GM23338 (cell line): ENCODE measurements at regions not wholly inside any gene's neighbourhood (a gene's known extent, or its start where the extent isn't known, plus 50 kb on each side); places are given as distances from the start of the nearest gene placed in this dataset.

ENCODE experiments used
- ATAC-seq: fragments of 200-7000 bp; cut with Tn5 transposase; 3 replicates; pipeline ENCODE4 v1.9.1; 2020
- DNase-seq: peaks from one replicate; pipeline ENCODE4 v3.0.0-alpha.2; 2015; ENCODE audit warnings: low spot score
- H2AFZ ChIP-seq: fragments of 200-600 bp; sonication (generic); 2 replicates; pipeline ENCODE4 v1.8.0; 2016; ENCODE audit warnings: antibody characterized with exemption, mild to moderate bottlenecking, moderate library complexity
- H3F3A ChIP-seq: fragments of 200-600 bp; sonication (generic); replicated peaks from 2 replicates; pipeline ENCODE4 v1.8.0; 2017; ENCODE audit warnings: antibody characterized with exemption, mixed run types, low read depth
- H3K27ac ChIP-seq: fragments of 200-600 bp; sonication (generic); 2 replicates; pipeline ENCODE4 v1.6.1; 2016; ENCODE audit warnings: low read depth
- H3K27me3 ChIP-seq: fragments of 200-600 bp; sonication (generic); 2 replicates; pipeline ENCODE4 v1.8.0; 2016; ENCODE audit warnings: mild to moderate bottlenecking, mixed run types, moderate library complexity; ENCODE audit not compliant: insufficient read depth
- H3K36me3 ChIP-seq: fragments of 200-600 bp; sonication (generic); 2 replicates; pipeline ENCODE4 v1.8.0; 2016; ENCODE audit warnings: mild to moderate bottlenecking; ENCODE audit not compliant: insufficient read depth
- H3K4me1 ChIP-seq: fragments of 200-600 bp; sonication (generic); 2 replicates; pipeline ENCODE4 v1.8.0; 2016; ENCODE audit warnings: mild to moderate bottlenecking, moderate library complexity; ENCODE audit not compliant: insufficient read depth
- H3K4me2 ChIP-seq: fragments of 200-600 bp; sonication (generic); 2 replicates; pipeline ENCODE4 v1.7.1; 2017; ENCODE audit warnings: mixed run types
- H3K4me3 ChIP-seq: fragments of 200-600 bp; sonication (generic); 2 replicates; pipeline ENCODE4 v1.6.1; 2016; ENCODE audit warnings: mixed run types
- H3K79me2 ChIP-seq: fragments of 200-600 bp; sonication (generic); replicated peaks from 2 replicates; pipeline ENCODE4 v1.8.0; 2017; ENCODE audit warnings: mild to moderate bottlenecking; ENCODE audit not compliant: insufficient read depth
- H3K9me2 ChIP-seq: fragments of 200-600 bp; sonication (generic); 2 replicates; pipeline ENCODE4 v1.8.0; 2017; ENCODE audit not compliant: insufficient read depth
- H4K20me1 ChIP-seq: fragments of 200-600 bp; sonication (generic); replicated peaks from 2 replicates; pipeline ENCODE4 v1.8.0; 2017; ENCODE audit warnings: mild to moderate bottlenecking; ENCODE audit not compliant: insufficient read depth
- H3K27ac Mint-ChIP-seq: 2 replicates; pipeline ENCODE4 v1.8.0; 2020; ENCODE audit warnings: inconsistent platforms, mild to moderate bottlenecking, moderate library complexity, mixed read lengths
- H3K27me3 Mint-ChIP-seq: 3 replicates; pipeline ENCODE4 v1.8.0; 2022; ENCODE audit warnings: low read depth, mild to moderate bottlenecking, moderate library complexity, mixed read lengths, inconsistent platforms; ENCODE audit not compliant: insufficient read depth, poor library complexity
- H3K36me3 Mint-ChIP-seq: 3 replicates; pipeline ENCODE4 v1.8.0; 2021; ENCODE audit warnings: low read depth, mild to moderate bottlenecking, inconsistent platforms, moderate library complexity, mixed read lengths
- H3K4me1 Mint-ChIP-seq: 3 replicates; pipeline ENCODE4 v1.8.0; 2020; ENCODE audit warnings: mild to moderate bottlenecking, inconsistent platforms, mixed read lengths
- H3K4me3 Mint-ChIP-seq: 3 replicates; pipeline ENCODE4 v1.8.0; 2021; ENCODE audit warnings: moderate library complexity, mild to moderate bottlenecking, inconsistent platforms, mixed read lengths
- H3K9me3 Mint-ChIP-seq: 3 replicates; pipeline ENCODE4 v1.8.0; 2020; ENCODE audit warnings: moderate library complexity, mild to moderate bottlenecking, inconsistent platforms, mixed read lengths
- CREB1 ChIP-seq: fragments of 250-450 bp; sonication (Bioruptor Pico); IDR thresholded peaks from 2 replicates; pipeline ENCODE4 v1.5.0; 2020; ENCODE audit warnings: low read depth, mild to moderate bottlenecking, moderate library complexity
- CTCF ChIP-seq, 2 experiments: fragments of 200-600 bp in 1 of 2; sonication (generic) in 1 of 2; conservative IDR thresholded peaks; 2 replicates each; pipeline versions ENCODE4 v1.5.1 to v1.6.1; 2016 to 2017; ENCODE audit warnings: antibody characterized with exemption in 2 of 2, low read depth in 2 of 2, mild to moderate bottlenecking in 2 of 2, moderate library complexity in 1 of 2
- EZH2 ChIP-seq: fragments of 200-600 bp; sonication (generic); IDR thresholded peaks from one replicate; pipeline ENCODE4 v1.8.0; 2017; ENCODE audit warnings: antibody characterized with exemption, mild to moderate bottlenecking, low read depth; ENCODE audit not compliant: unreplicated experiment
- JUNB ChIP-seq: IDR thresholded peaks from one replicate; pipeline ENCODE4 v1.6.1; 2016; ENCODE audit warnings: antibody characterized with exemption; ENCODE audit not compliant: unreplicated experiment
- NANOG ChIP-seq: IDR thresholded peaks from 2 replicates; pipeline ENCODE4 v1.6.1; 2016; ENCODE audit warnings: antibody characterized with exemption, borderline replicate concordance
- POLR2AphosphoS5 ChIP-seq: IDR thresholded peaks from 2 replicates; pipeline ENCODE4 v1.6.1; 2016; ENCODE audit warnings: antibody characterized with exemption, low read depth
- REST ChIP-seq: IDR thresholded peaks from one replicate; pipeline ENCODE4 v1.6.1; 2018; ENCODE audit warnings: antibody characterized with exemption; ENCODE audit not compliant: unreplicated experiment
- ZNF331 ChIP-seq: fragments of 250-450 bp; sonication (Bioruptor Pico); IDR thresholded peaks from 2 replicates; pipeline ENCODE4 v1.5.0; 2020; ENCODE audit warnings: low read depth, mild to moderate bottlenecking, moderate library complexity
- TF ChIP-seq, protein P1 (sequence below): fragments of 250-450 bp; sonication (Bioruptor Pico); IDR thresholded peaks from 2 replicates; pipeline ENCODE4 v1.5.0; 2020; ENCODE audit warnings: mild to moderate bottlenecking, moderate library complexity

DNA sequence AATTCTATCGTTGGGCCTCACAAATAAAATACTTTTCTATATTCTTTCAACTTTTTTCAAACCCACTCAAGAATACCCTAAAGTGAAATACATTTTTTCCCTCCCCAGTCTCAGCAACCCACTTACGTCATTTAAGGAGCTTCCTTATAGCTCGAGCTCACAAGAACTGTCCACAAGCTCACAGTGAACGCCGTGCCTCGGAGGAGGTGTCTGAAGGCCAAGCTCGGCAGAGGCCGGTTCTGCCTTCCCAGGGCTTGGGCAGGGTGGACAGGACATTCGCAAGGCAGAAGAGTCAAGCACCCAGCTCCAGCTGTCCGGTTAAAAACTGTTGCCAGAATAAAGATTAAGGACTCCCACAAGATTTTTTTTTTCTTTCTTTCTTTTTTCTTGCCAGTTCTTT is 802.3 kb downstream of the QKI start (continued):
- TF ChIP-seq, protein P1, sequence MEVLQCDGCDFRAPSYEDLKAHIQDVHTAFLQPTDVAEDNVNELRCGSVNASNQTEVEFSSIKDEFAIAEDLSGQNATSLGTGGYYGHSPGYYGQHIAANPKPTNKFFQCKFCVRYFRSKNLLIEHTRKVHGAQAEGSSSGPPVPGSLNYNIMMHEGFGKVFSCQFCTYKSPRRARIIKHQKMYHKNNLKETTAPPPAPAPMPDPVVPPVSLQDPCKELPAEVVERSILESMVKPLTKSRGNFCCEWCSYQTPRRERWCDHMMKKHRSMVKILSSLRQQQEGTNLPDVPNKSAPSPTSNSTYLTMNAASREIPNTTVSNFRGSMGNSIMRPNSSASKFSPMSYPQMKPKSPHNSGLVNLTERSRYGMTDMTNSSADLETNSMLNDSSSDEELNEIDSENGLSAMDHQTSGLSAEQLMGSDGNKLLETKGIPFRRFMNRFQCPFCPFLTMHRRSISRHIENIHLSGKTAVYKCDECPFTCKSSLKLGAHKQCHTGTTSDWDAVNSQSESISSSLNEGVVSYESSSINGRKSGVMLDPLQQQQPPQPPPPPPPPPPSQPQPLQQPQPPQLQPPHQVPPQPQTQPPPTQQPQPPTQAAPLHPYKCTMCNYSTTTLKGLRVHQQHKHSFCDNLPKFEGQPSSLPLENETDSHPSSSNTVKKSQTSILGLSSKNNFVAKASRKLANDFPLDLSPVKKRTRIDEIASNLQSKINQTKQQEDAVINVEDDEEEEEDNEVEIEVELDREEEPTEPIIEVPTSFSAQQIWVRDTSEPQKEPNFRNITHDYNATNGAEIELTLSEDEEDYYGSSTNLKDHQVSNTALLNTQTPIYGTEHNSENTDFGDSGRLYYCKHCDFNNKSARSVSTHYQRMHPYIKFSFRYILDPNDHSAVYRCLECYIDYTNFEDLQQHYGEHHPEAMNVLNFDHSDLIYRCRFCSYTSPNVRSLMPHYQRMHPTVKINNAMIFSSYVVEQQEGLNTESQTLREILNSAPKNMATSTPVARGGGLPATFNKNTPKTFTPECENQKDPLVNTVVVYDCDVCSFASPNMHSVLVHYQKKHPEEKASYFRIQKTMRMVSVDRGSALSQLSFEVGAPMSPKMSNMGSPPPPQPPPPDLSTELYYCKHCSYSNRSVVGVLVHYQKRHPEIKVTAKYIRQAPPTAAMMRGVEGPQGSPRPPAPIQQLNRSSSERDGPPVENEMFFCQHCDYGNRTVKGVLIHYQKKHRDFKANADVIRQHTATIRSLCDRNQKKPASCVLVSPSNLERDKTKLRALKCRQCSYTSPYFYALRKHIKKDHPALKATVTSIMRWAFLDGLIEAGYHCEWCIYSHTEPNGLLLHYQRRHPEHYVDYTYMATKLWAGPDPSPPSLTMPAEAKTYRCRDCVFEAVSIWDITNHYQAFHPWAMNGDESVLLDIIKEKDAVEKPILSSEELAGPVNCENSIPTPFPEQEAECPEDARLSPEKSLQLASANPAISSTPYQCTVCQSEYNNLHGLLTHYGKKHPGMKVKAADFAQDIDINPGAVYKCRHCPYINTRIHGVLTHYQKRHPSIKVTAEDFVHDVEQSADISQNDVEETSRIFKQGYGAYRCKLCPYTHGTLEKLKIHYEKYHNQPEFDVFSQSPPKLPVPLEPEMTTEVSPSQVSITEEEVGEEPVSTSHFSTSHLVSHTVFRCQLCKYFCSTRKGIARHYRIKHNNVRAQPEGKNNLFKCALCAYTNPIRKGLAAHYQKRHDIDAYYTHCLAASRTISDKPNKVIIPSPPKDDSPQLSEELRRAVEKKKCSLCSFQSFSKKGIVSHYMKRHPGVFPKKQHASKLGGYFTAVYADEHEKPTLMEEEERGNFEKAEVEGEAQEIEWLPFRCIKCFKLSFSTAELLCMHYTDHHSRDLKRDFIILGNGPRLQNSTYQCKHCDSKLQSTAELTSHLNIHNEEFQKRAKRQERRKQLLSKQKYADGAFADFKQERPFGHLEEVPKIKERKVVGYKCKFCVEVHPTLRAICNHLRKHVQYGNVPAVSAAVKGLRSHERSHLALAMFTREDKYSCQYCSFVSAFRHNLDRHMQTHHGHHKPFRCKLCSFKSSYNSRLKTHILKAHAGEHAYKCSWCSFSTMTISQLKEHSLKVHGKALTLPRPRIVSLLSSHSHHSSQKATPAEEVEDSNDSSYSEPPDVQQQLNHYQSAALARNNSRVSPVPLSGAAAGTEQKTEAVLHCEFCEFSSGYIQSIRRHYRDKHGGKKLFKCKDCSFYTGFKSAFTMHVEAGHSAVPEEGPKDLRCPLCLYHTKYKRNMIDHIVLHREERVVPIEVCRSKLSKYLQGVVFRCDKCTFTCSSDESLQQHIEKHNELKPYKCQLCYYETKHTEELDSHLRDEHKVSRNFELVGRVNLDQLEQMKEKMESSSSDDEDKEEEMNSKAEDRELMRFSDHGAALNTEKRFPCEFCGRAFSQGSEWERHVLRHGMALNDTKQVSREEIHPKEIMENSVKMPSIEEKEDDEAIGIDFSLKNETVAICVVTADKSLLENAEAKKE (CRISPR knock-in tag), result no peak
- no peak for TF ChIP-seq CTCF (conservative IDR thresholded peaks at IDR 0.05; ENCODE audit: low read depth in 2 of 2)
- no peak for TF ChIP-seq JUNB

DNA sequence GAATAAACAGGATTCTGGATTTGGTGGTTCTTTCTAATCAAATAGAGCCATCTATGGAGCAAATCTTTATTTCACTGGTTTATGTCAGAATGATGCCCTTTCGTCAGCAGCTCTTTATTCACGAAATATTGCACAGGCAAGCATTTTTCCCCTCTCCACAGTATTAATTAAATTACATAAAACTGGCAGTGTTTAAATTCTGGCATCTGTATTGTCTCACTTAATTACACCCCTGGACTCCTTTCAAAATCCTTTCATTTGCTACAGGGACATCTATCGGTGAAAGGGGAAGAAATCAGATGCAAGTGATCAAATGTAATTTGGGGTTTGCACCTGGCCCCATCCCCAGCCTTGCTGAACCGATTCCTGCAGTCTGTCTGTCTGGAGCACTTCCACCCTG is 801.9 kb downstream of the QKI start:
- Histone ChIP-seq H3K79me2 (no peaks in the 10 kb centered on the region), H2AFZ (0 out of 2 replicates have a peak overlapping the region, but pooled peaks have one; percentile 23), H4K20me1 (no peaks in the 10 kb centered on the region), H3K36me3 (no peaks in the 10 kb centered on the region), H3K4me2 (no peak overlapping the region), H3K27ac (no peak overlapping the region), H3K27me3 (no peaks in the 10 kb centered on the region), H3K4me3 (no peak overlapping the region), H3K4me1 (no peaks in the 10 kb centered on the region), H3K9me2 (peaks cover 15% of the 10 kb centered on the region), H3F3A (no peaks in the 10 kb centered on the region)
- Mint-ChIP-seq H3K4me3 (no peak overlapping the region), H3K27ac (no peak overlapping the region), H3K9me3 (peaks cover 10% of the 10 kb centered on the region; the same call in 2 of the 3 replicates), H3K4me1 (no peaks in the 10 kb centered on the region), H3K36me3 (peaks cover 9% of the 10 kb centered on the region; the same call in 2 of the 3 replicates), H3K27me3 (no peaks in the 10 kb centered on the region)
- no peak for DNase-seq
- ATAC-seq, result no peak
- TF ChIP-seq REST (no peak), EZH2 (no peak), ZNF331 (CRISPR knock-in tag) (no peak), CREB1 (CRISPR knock-in tag) (no peak), POLR2AphosphoS5 (no peak), NANOG (no peak)
